A549 (cell line): ENCODE measurements at regions not wholly inside any gene's neighbourhood (a gene's known extent, or its start where the extent isn't known, plus 50 kb on each side); places are given as distances from the start of the nearest gene placed in this dataset.
A peak's percentile ranks its signal among the peaks of the same experiment; 100 is the strongest.

ENCODE experiments used
- ATAC-seq, 2 experiments: fragments of 200-7000 bp in 1 of 2; fragments of >200 bp in 1 of 2; cut with Nextera tagmentation in 1 of 2; cut with Tn5 transposase in 1 of 2; 3 replicates each; pipeline versions ENCODE4 v1.8.0 to v1.9.1; 2018 to 2020; ENCODE audit warnings: mild to moderate bottlenecking in 1 of 2, moderate library complexity in 1 of 2
- CTCF ChIA-PET: fragments of 300-600 bp; sonication (Branson Sonifier 250); formaldehyde crosslinking; extraction: SDS; loops from one replicate; lab custom pipeline; 2021; ENCODE audit warnings: antibody characterized with exemption, inconsistent platforms; lab: Yijun Ruan, JAX
- POLR2A ChIA-PET: fragments of 350-600 bp; formaldehyde crosslinking; extraction: SDS; loops from one replicate; lab custom pipeline; 2021; ENCODE audit warnings: antibody characterized with exemption, inconsistent platforms; lab: Yijun Ruan, JAX
- DNase-seq, 2 experiments: peaks; one replicate each; pipeline versions ENCODE4 v3.0.0 to v3.0.0-alpha.2; 2011 to 2016; ENCODE audit warnings: low read depth in 1 of 2, low spot score in 1 of 2
- FAIRE-seq: peaks from 2 replicates; lab custom pipeline; 2011; peaks lifted over from hg19 to GRCh38; lab: Jason Lieb, UNC
- H3K27ac ChIP-seq, 2 experiments: fragments of >200 bp; sonication (Bioruptor Twin); formaldehyde crosslinking; 3 replicates each; pipeline ENCODE4 v1.5.1; 2016 to 2017
- H3K4me1 ChIP-seq: fragments of >200 bp; sonication (Bioruptor Twin); formaldehyde crosslinking; 3 replicates; pipeline ENCODE4 v1.6.1; 2016
- H3K4me2 ChIP-seq: fragments of >200 bp; sonication (Bioruptor Twin); formaldehyde crosslinking; 3 replicates; pipeline ENCODE4 v1.6.1; 2016
- H3K4me3 ChIP-seq: fragments of >200 bp; sonication (Bioruptor Twin); formaldehyde crosslinking; 3 replicates; pipeline ENCODE4 v1.5.1; 2016
- H3K9me3 ChIP-seq: fragments of >200 bp; sonication (Bioruptor Twin); formaldehyde crosslinking; 3 replicates; pipeline ENCODE4 v1.6.1; 2016
- ATOH8 ChIP-seq: fragments of 250-450 bp; sonication (Bioruptor Pico); IDR thresholded peaks from 2 replicates; pipeline ENCODE4 v1.5.0; 2020; ENCODE audit warnings: low read depth, mild to moderate bottlenecking, moderate library complexity
- CBX8 ChIP-seq: fragments of 200-600 bp; sonication (generic); IDR thresholded peaks from 2 replicates; pipeline ENCODE4 v1.6.1; 2016
- CEBPB ChIP-seq, 2 experiments: fragments of >200 bp in 1 of 2; sonication (Bioruptor Twin) in 1 of 2; formaldehyde crosslinking in 1 of 2; IDR thresholded peaks; 2 replicates each; pipeline ENCODE4 v1.6.1; 2012 to 2016
- EHF ChIP-seq: fragments of 250-450 bp; sonication (Bioruptor Pico); IDR thresholded peaks from 2 replicates; pipeline ENCODE4 v1.5.0; 2020; ENCODE audit warnings: mild to moderate bottlenecking
- ELK1 ChIP-seq: fragments of 150-350 bp; IDR thresholded peaks from 2 replicates; pipeline ENCODE4 v1.6.1; 2014; ENCODE audit warnings: low read depth, mild to moderate bottlenecking, low read length
- EP300 ChIP-seq, 2 experiments: fragments of >200 bp; sonication (Bioruptor Twin); formaldehyde crosslinking; IDR thresholded peaks; 2 replicates in 1 of 2; 3 replicates in 1 of 2; pipeline ENCODE4 v1.6.1; 2016 to 2017
- FOSB ChIP-seq: fragments of 250-450 bp; sonication (Bioruptor Pico); IDR thresholded peaks from 2 replicates; pipeline ENCODE4 v1.5.0; 2020; ENCODE audit warnings: mild to moderate bottlenecking, moderate library complexity
- FOSL2 ChIP-seq, 2 experiments: fragments of 450-650 bp in 1 of 2; fragments of >200 bp in 1 of 2; sonication (Bioruptor Twin) in 1 of 2; formaldehyde crosslinking; IDR thresholded peaks; 2 replicates each; pipeline versions ENCODE4 v1.5.0 to v1.6.1; 2016 to 2020; ENCODE audit warnings: mild to moderate bottlenecking in 1 of 2, moderate library complexity in 1 of 2
- FOXS1 ChIP-seq: fragments of 250-450 bp; sonication (Bioruptor Pico); IDR thresholded peaks from 2 replicates; pipeline ENCODE4 v1.5.0; 2020; ENCODE audit warnings: mild to moderate bottlenecking, moderate library complexity
- HDAC2 ChIP-seq: fragments of 200-600 bp; sonication (generic); IDR thresholded peaks from 2 replicates; pipeline ENCODE4 v1.6.1; 2016
- HES2 ChIP-seq: fragments of >200 bp; sonication (Bioruptor Twin); formaldehyde crosslinking; IDR thresholded peaks from 2 replicates; pipeline ENCODE4 v1.6.1; 2016
- HEYL ChIP-seq: fragments of 250-450 bp; sonication (Bioruptor Pico); IDR thresholded peaks from 2 replicates; pipeline ENCODE4 v1.8.0; 2021; ENCODE audit warnings: mild to moderate bottlenecking, moderate library complexity
- HOXB5 ChIP-seq: fragments of 250-450 bp; sonication (Bioruptor Pico); IDR thresholded peaks from 2 replicates; pipeline ENCODE4 v1.5.0; 2020; ENCODE audit warnings: mild to moderate bottlenecking, moderate library complexity
- KDM5A ChIP-seq: fragments of 200-600 bp; sonication (generic); IDR thresholded peaks from 2 replicates; pipeline ENCODE4 v1.6.1; 2016; ENCODE audit warnings: antibody characterized with exemption, mild to moderate bottlenecking
- MYC ChIP-seq: IDR thresholded peaks from 2 replicates; pipeline ENCODE4 v1.6.1; 2012; ENCODE audit warnings: mild to moderate bottlenecking, inconsistent platforms, low read length, improper control_type of control experiment, borderline replicate concordance
- NPAS2 ChIP-seq: fragments of 250-450 bp; sonication (Bioruptor Pico); IDR thresholded peaks from 2 replicates; pipeline ENCODE4 v1.8.0; 2022; ENCODE audit warnings: mild to moderate bottlenecking, moderate library complexity, borderline replicate concordance
- POLR2A ChIP-seq: IDR thresholded peaks from 2 replicates; pipeline ENCODE4 v1.6.1; 2012; ENCODE audit warnings: mild to moderate bottlenecking, low read length
- POLR2AphosphoS2 ChIP-seq: conservative IDR thresholded peaks from 2 replicates; pipeline ENCODE4 v1.6.1; 2012; ENCODE audit warnings: low read length, improper control_type of control experiment, inconsistent platforms
- RAD21 ChIP-seq, 2 experiments: fragments of >200 bp in 1 of 2; sonication (Bioruptor Twin) in 1 of 2; formaldehyde crosslinking in 1 of 2; IDR thresholded peaks in 1 of 2; conservative IDR thresholded peaks in 1 of 2; 2 replicates in 1 of 2; 3 replicates in 1 of 2; pipeline ENCODE4 v1.6.1; 2012 to 2018; ENCODE audit warnings: inconsistent platforms in 1 of 2
- RARB ChIP-seq: fragments of 250-450 bp; sonication (Bioruptor Pico); IDR thresholded peaks from 2 replicates; pipeline ENCODE4 v1.8.0; 2021; ENCODE audit warnings: mild to moderate bottlenecking, moderate library complexity
- RCOR1 ChIP-seq: fragments of 150-350 bp; IDR thresholded peaks from 2 replicates; pipeline ENCODE4 v1.6.1; 2014; ENCODE audit warnings: antibody characterized with exemption, low read length, low read depth
- REST ChIP-seq: fragments of 200-600 bp; sonication (generic); IDR thresholded peaks from 2 replicates; pipeline ENCODE4 v1.6.1; 2016; ENCODE audit warnings: antibody characterized with exemption, mild to moderate bottlenecking, moderate library complexity
- TFCP2L1 ChIP-seq: fragments of 250-450 bp; sonication (Bioruptor Pico); IDR thresholded peaks from 2 replicates; pipeline ENCODE4 v1.5.0; 2021; ENCODE audit warnings: mild to moderate bottlenecking
- ZC3H11A ChIP-seq: fragments of 450-650 bp; IDR thresholded peaks from 2 replicates; pipeline ENCODE4 v1.6.1; 2014; ENCODE audit warnings: antibody characterized with exemption, mild to moderate bottlenecking
- ZNF302 ChIP-seq: fragments of 250-450 bp; sonication (Bioruptor Pico); IDR thresholded peaks from 2 replicates; pipeline ENCODE4 v1.9.0; 2021; ENCODE audit warnings: inconsistent platforms, mild to moderate bottlenecking, moderate library complexity
- ZSCAN20 ChIP-seq: fragments of 250-450 bp; sonication (Bioruptor Pico); IDR thresholded peaks from 2 replicates; pipeline ENCODE4 v1.8.0; 2022; ENCODE audit warnings: mild to moderate bottlenecking, moderate library complexity
- WGBS: methylation state at CpG from one replicate; pipeline ENCODE4 v1.1.6; 2017; ENCODE audit errors: missing lambda C conversion rate; 5-methylcytosine and 5-hydroxymethylcytosine counted together

GRCh38 chr3:14320219-14320618 is 82.2 kb upstream of the SLC6A6 start:
- TF ChIP-seq HEYL (CRISPR knock-in tag) = no peak
- no peak for TF ChIP-seq RARB (CRISPR knock-in tag)
- no peak for TF ChIP-seq POLR2AphosphoS2
- no peak for TF ChIP-seq ATOH8 (CRISPR knock-in tag)
- TF ChIP-seq ELK1 = no peak
- no peak for TF ChIP-seq TFCP2L1 (CRISPR knock-in tag)
- ATAC-seq (no peak), DNase-seq (no peak), FAIRE-seq (no peak)
- POLR2A ChIA-PET = no interaction called here
- Histone ChIP-seq H3K9me3 (no peaks in the 10 kb centered on the region), H3K4me2 (peak overlapping the region; percentile 25; the same call in 2 of the 3 replicates), H3K27ac (peak overlapping the region in 1 of 2 experiments; percentile 71; a peak in 3 of 6 replicates), H3K4me3 (no peak overlapping the region), H3K4me1 (peaks cover 6% of the 10 kb centered on the region; the same call in 1 of the 3 replicates)
- CTCF ChIA-PET = interaction anchor here (0.7 to 1.7 kb wide), 3 partner anchors 9 to 147 kb away, joined by 3 to 4 read pairs (median 3); no protein-coding TSS in a partner anchor
- WGBS = 79% methylated on average over 3 of the region's 3 CpGs

GRCh38 chr3:14322001-14322400 is 80.4 kb upstream of the SLC6A6 start:
- TF ChIP-seq HEYL (CRISPR knock-in tag) = no peak
- no peak for TF ChIP-seq CEBPB (IDR thresholded peaks at IDR 0.05)
- no peak for TF ChIP-seq REST
- TF ChIP-seq RCOR1 = no peak
- no peak for TF ChIP-seq ATOH8 (CRISPR knock-in tag)
- no peak for TF ChIP-seq POLR2AphosphoS2
- TF ChIP-seq POLR2A = no peak
- TF ChIP-seq HES2 = no peak
- TF ChIP-seq ZC3H11A = no peak
- TF ChIP-seq HOXB5 (CRISPR knock-in tag) = no peak
- TF ChIP-seq FOSB (CRISPR knock-in tag) = no peak
- Histone ChIP-seq H3K4me1 (peaks cover 6% of the 10 kb centered on the region; the same call in 1 of the 3 replicates), H3K9me3 (no peaks in the 10 kb centered on the region), H3K4me3 (no peak overlapping the region), H3K4me2 (no peak overlapping the region), H3K27ac (no peak overlapping the region)
- FAIRE-seq (no peak), ATAC-seq (no peak), DNase-seq (no peak)
- ChIA-PET CTCF (no interaction called here), POLR2A (no interaction called here)
- 34% methylated on average over 3 of the region's 3 CpGs for WGBS

- Histone ChIP-seq H3K4me1 (peaks cover 6% of the 10 kb centered on the region; the same call in 1 of the 3 replicates), H3K4me3 (no peak overlapping the region), H3K27ac (no peak overlapping the region), H3K9me3 (no peaks in the 10 kb centered on the region), H3K4me2 (no peak overlapping the region)
- DNase-seq = no peak
- WGBS = 68% methylated on average over 12 of the region's 12 CpGs
- ATAC-seq = no peak
- ChIA-PET POLR2A (no interaction called here), CTCF (interaction anchor here (0.7 to 1.1 kb wide), 2 partner anchors 10 to 146 kb away, joined by 3 read pairs; no protein-coding TSS in a partner anchor)
- FAIRE-seq = no peak
- TF ChIP-seq FOSL2 (IDR thresholded peaks at IDR 0.05) (no peak), FOSL2 (CRISPR knock-in tag; IDR thresholded peaks at IDR 0.05) (no peak), ZNF302 (no peak), ATOH8 (CRISPR knock-in tag) (no peak), EP300 (IDR thresholded peaks at IDR 0.05) (no peak), ZSCAN20 (CRISPR knock-in tag) (no peak), EHF (CRISPR knock-in tag) (no peak), MYC (no peak), KDM5A (no peak), FOXS1 (no peak), CBX8 (no peak), RAD21 (conservative IDR thresholded peaks at IDR 0.05 in 1 of 2, IDR thresholded peaks at IDR 0.05 in 1 of 2) (no peak), HDAC2 (no peak), NPAS2 (CRISPR knock-in tag) (no peak)
These were observed 79.6 kb upstream of the SLC6A6 start for GRCh38 chr3:14322667-14323295.
